Stomach (tissue), 8 donors: ENCODE measurements at regions not wholly inside any gene's neighbourhood (a gene's known extent, or its start where the extent isn't known, plus 50 kb on each side); places are given as distances from the start of the nearest gene placed in this dataset.

Source experiments
- DNase-seq, 2 donors: peaks; one replicate each; pipeline versions ENCODE4 v3.0.0 to v3.0.0-alpha.2; 2013 to 2019
- H3K27ac ChIP-seq, 5 donors: fragments of 200-600 bp in 4 of 5; sonication (generic) in 4 of 5; one replicate each; pipeline ENCODE4 v1.5.1; 2013 to 2019; ENCODE audit warnings: mild to moderate bottlenecking in 1 of 5, moderate library complexity in 1 of 5
- H3K27me3 ChIP-seq, 3 donors: fragments of 200-600 bp; sonication (generic); one replicate each; pipeline ENCODE4 v1.5.1; 2017 to 2019; ENCODE audit warnings: mixed run types in 1 of 3
- H3K36me3 ChIP-seq, 4 donors: fragments of 200-600 bp; sonication (generic); 1 replicate in 3 of 4; 2 replicates in 1 of 4; pipeline ENCODE4 v1.5.1; 2016 to 2019
- H3K4me1 ChIP-seq, 4 donors: fragments of 200-600 bp; sonication (generic); one replicate each; pipeline ENCODE4 v1.5.1; 2016 to 2019
- H3K4me3 ChIP-seq, 4 donors: fragments of 200-600 bp; sonication (generic) in 3 of 4; one replicate each; pipeline ENCODE4 v1.5.1; 2016 to 2019; ENCODE audit warnings: mild to moderate bottlenecking in 1 of 4
- H3K9me3 ChIP-seq, 4 donors: fragments of 200-600 bp; sonication (generic); one replicate each; pipeline ENCODE4 v1.5.1; 2016 to 2019
- CTCF ChIP-seq, 7 experiments: fragments of 450-650 bp in 4 of 7; fragments of 200-600 bp in 3 of 7; sonication (generic) in 3 of 7; IDR thresholded peaks; one replicate each; pipeline ENCODE4 v1.5.1; 2016 to 2019; ENCODE audit warnings: antibody characterized with exemption in 7 of 7, control low read depth in 2 of 7, mild to moderate bottlenecking in 1 of 7
- EP300 ChIP-seq: sonication (generic); formaldehyde crosslinking; IDR thresholded peaks from one replicate; pipeline ENCODE4 v1.6.1; 2017; ENCODE audit warnings: antibody characterized with exemption
- POLR2A ChIP-seq, 4 donors: fragments of 450-650 bp; IDR thresholded peaks; one replicate each; pipeline ENCODE4 v1.6.1; 2016; ENCODE audit warnings: antibody characterized with exemption in 4 of 4, control low read depth in 2 of 4, mild to moderate bottlenecking in 1 of 4, moderate library complexity in 1 of 4
- POLR2AphosphoS5 ChIP-seq, 3 donors: sonication (generic); formaldehyde crosslinking; IDR thresholded peaks; one replicate each; pipeline ENCODE4 v1.6.1; 2016; ENCODE audit warnings: antibody characterized with exemption in 3 of 3
- WGBS, 5 donors: extraction: QIAGEN DNeasy Blood & Tissue Kit in 3 of 5; methylation state at CpG; one replicate each; pipeline versions ENCODE4 v1.1.5 to v1.1.7; 2013 to 2018; 5-methylcytosine and 5-hydroxymethylcytosine counted together
- intact Hi-C: fragments of 100-400 bp; cut with DNase I; formaldehyde crosslinking; loops from one replicate; pipeline ENCODE4 v1.15.1; 2023; ENCODE audit warnings: low total_unique reads
- donor health status: healthy with polysubstance abuse.
- donor health status: Bipolar disorder and iron deficiency.
- donor health status: healthy.

- Histone ChIP-seq H3K9me3 (no peaks in the 10 kb centered on the region), H3K4me1 (peaks cover 0 to 13% (median 5%) of the 10 kb centered on the region in 4 donors), H3K36me3 (no peaks in the 10 kb centered on the region), H3K27ac (peak overlapping the region in 4 of 5 donors; percentile 7 to 36 (median 27)), H3K27me3 (no peaks in the 10 kb centered on the region), H3K4me3 (peak overlapping the region; percentile 16 to 28 (median 20))
- WGBS, 5 donors: 24 to 39% (median 30%) methylated on average over 10 of the region's 10 CpGs
- peak; percentile 32 to 53 for DNase-seq
- intact Hi-C loops: no loop called here
- TF ChIP-seq EP300 (no peak), CTCF (IDR thresholded peaks at IDR 0.05) (no peak), POLR2AphosphoS5 (IDR thresholded peaks at IDR 0.05) (no peak), POLR2A (IDR thresholded peaks at IDR 0.05) (no peak)
Measured at GRCh38 chr9:106287091-106287631, 575.8 kb upstream of the ZNF462 start.

- H3K9me3 ChIP-seq: no peaks in the 10 kb centered on the region
- 60 to 74% (median 63%) methylated on average over 9 of the region's 9 CpGs for WGBS, 5 donors
- peaks cover 0 to 13% (median 5%) of the 10 kb centered on the region in 4 donors for H3K4me1 ChIP-seq
- H3K27ac ChIP-seq: no peak overlapping the region
- H3K4me3 ChIP-seq: no peak overlapping the region
- intact Hi-C loops: no loop called here
- no peaks in the 10 kb centered on the region for H3K27me3 ChIP-seq
- DNase-seq: no peak
- no peaks in the 10 kb centered on the region for H3K36me3 ChIP-seq
- TF ChIP-seq POLR2A (IDR thresholded peaks at IDR 0.05) (no peak), EP300 (no peak), POLR2AphosphoS5 (IDR thresholded peaks at IDR 0.05) (no peak), CTCF (IDR thresholded peaks at IDR 0.05) (no peak)
Measured at GRCh38 chr9:106287731-106288130, 575.2 kb upstream of the ZNF462 start.

- DNase-seq: no peak
- no peak overlapping the region for H3K27ac ChIP-seq
- 87 to 94% (median 89%) methylated on average over 8 of the region's 8 CpGs for WGBS, 5 donors
- H3K27me3 ChIP-seq: no peaks in the 10 kb centered on the region
- TF ChIP-seq EP300 (no peak), CTCF (IDR thresholded peaks at IDR 0.05) (no peak), POLR2AphosphoS5 (IDR thresholded peaks at IDR 0.05) (no peak), POLR2A (IDR thresholded peaks at IDR 0.05) (no peak)
- H3K4me3 ChIP-seq: no peak overlapping the region
- intact Hi-C loops: no loop called here
- H3K4me1 ChIP-seq: peaks cover 0 to 13% (median 5%) of the 10 kb centered on the region in 4 donors
- H3K9me3 ChIP-seq: no peaks in the 10 kb centered on the region
- no peaks in the 10 kb centered on the region for H3K36me3 ChIP-seq
Measured at GRCh38 chr9:106288689-106289088, 574.3 kb upstream of the ZNF462 start.

- Histone ChIP-seq H3K4me1 (peaks cover 0 to 13% (median 5%) of the 10 kb centered on the region in 4 donors), H3K9me3 (no peaks in the 10 kb centered on the region), H3K4me3 (no peak overlapping the region), H3K36me3 (no peaks in the 10 kb centered on the region), H3K27me3 (no peaks in the 10 kb centered on the region), H3K27ac (no peak overlapping the region)
- no peak for TF ChIP-seq EP300
- no peak for TF ChIP-seq POLR2AphosphoS5 (IDR thresholded peaks at IDR 0.05)
- no peak for TF ChIP-seq CTCF (IDR thresholded peaks at IDR 0.05)
- no peak for TF ChIP-seq POLR2A (IDR thresholded peaks at IDR 0.05)
- no peak for DNase-seq
- intact Hi-C loops: no loop called here
- WGBS, 5 donors: 65 to 87% (median 86%) methylated on average over 2 of the region's 2 CpGs
Measured at GRCh38 chr9:106291786-106292185, 571.2 kb upstream of the ZNF462 start.
